ENCODE measurements at regions not wholly inside any gene's neighbourhood (a gene's known extent, or its start where the extent isn't known, plus 50 kb on each side); places are given as distances from the start of the nearest gene placed in this dataset.
"Not testable (repeated sequence)": the region's sequence is repeated elsewhere in the genome, so short reads cannot be mapped to it uniquely, and the experiment has no call there.

- DNase-seq, result no peak
Measured at GRCh38 chr9:2243666-2244555, 228.8 kb downstream of the SMARCA2 start.

GRCh38 chr9:2247340-2247739 lies 232.2 kb downstream of the SMARCA2 start:
- no peak for DNase-seq

GRCh38 chr9:2248768-2249265 lies 233.7 kb downstream of the SMARCA2 start:
- no peak for DNase-seq

- no peak for DNase-seq
Measured at GRCh38 chr9:2253636-2254580, 238.8 kb downstream of the SMARCA2 start.

GRCh38 chr9:2255128-2255527 lies 240.0 kb downstream of the SMARCA2 start:
- no peak for DNase-seq

GRCh38 chr9:2257248-2257929 lies 242.2 kb downstream of the SMARCA2 start:
- DNase-seq, result no peak

GRCh38 chr9:2260417-2261306 lies 245.5 kb downstream of the SMARCA2 start:
- DNase-seq, result no peak

- DNase-seq, result no peak
Measured at GRCh38 chr9:2261421-2262103, 246.4 kb downstream of the SMARCA2 start.

- DNase-seq, result no peak
Measured at GRCh38 chr9:2262386-2263071, 247.4 kb downstream of the SMARCA2 start.

- DNase-seq, result no peak
Measured at GRCh38 chr9:2263111-2263510, 248.0 kb downstream of the SMARCA2 start.

- DNase-seq, result peak; percentile 4
Measured at GRCh38 chr9:2263665-2264064, 248.5 kb downstream of the SMARCA2 start.

- no peak for DNase-seq
Measured at GRCh38 chr9:2264081-2264480, 248.9 kb downstream of the SMARCA2 start.

- no peak for DNase-seq
Measured at GRCh38 chr9:2267181-2267745, 252.1 kb downstream of the SMARCA2 start.

- DNase-seq, result no peak
Measured at GRCh38 chr9:2269778-2270177, 254.6 kb downstream of the SMARCA2 start.

GRCh38 chr9:2270565-2270964 lies 255.4 kb downstream of the SMARCA2 start:
- DNase-seq, result no peak

- DNase-seq, result peak; percentile 7
Measured at GRCh38 chr9:2271426-2271825, 256.3 kb downstream of the SMARCA2 start.

- no peak for DNase-seq
Measured at GRCh38 chr9:2274762-2275161, 259.6 kb downstream of the SMARCA2 start.

GRCh38 chr9:2276296-2276695 lies 261.1 kb downstream of the SMARCA2 start:
- DNase-seq, result no peak

GRCh38 chr9:2277133-2277532 lies 262.0 kb downstream of the SMARCA2 start:
- DNase-seq, result not testable (repeated sequence)

GRCh38 chr9:2277644-2278043 lies 262.5 kb downstream of the SMARCA2 start:
- not testable (repeated sequence) for DNase-seq
